NCI-H2171 (cell line): ENCODE measurements at regions not wholly inside any gene's neighbourhood (a gene's known extent, or its start where the extent isn't known, plus 50 kb on each side); places are given as distances from the start of the nearest gene placed in this dataset.
"Not testable (repeated sequence)": the region's sequence is repeated elsewhere in the genome, so short reads cannot be mapped to it uniquely, and the experiment has no call there.

Source experiments
- DNase-seq: peaks from one replicate; lab custom pipeline; 2025; lab: John Stamatoyannopoulos, UW

DNA sequence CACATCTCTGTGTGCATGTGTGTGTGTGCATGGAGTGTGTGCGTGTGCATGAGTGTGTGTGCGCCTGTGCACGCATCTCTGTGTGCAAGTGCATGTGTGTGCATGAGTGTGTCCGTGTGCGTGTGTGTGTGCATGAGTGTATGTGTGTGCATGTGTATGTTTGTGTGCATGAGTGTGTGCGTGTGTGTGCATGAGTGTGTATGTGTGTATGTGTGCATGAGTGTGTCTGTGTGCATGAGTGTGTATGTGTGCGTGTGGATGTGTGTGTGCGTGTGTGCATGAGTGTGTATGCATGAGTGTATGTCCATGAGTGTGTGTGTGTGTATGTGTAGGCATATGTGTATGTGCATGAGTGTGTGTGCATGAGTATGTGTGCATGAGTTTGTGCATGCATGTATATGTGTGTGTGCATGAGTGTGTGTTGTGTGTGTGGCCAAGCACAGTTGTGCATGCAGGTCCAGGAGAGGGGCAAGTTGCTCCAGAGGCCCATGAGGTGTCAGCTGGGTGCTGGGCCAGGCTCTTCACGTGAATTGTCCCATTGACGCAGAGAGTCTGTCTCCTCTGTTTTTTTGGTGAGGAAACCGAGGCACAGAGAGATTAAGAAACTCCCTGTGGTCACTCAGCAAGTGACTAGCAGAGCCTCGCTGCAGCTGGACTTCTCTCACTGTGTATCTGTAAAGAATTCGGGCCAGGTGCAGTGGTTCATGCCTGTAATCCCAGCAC is 75.5 kb downstream of the ASB1 start:
- DNase-seq = no peak

DNA sequence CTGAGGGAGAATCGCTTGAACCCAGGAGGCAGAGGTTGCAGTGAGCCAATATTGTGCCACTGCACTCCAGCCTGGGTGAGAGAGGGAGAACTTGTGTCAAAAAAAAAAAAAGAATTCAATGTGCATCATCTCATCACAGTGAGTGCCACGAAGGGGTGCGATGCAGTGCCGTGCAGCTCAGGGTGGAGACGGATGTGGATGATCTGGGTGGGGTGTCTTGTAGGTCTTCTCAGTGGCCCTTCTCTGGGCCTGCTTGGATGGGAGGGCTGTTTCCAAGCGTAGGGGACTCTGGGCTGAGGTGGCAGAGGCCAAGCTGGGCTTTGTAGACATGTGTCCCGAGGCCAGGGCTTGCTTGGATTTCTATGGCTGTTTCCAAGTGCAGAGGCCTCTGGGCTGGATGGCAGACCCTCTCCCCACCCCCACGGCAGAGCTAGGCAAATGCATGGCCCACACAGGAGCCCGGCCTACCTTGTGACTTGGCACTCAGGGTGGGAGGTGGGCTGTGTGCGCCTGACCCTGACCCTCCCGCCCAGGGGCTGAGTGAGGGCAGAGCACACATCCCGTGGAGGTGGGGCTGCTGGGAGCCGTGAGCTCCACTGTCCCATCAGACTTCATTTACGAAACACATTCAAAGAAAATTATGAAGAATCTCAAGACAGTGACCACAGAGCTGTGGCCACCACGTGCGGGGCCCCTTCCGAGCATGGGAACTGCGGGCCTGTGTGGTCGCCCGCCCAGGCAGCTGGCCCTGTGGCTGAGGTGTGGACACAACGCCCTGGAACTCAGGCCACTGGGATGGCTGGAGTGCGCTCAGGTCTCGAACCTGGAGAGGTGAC is 76.4 kb downstream of the ASB1 start:
- no peak for DNase-seq

DNA sequence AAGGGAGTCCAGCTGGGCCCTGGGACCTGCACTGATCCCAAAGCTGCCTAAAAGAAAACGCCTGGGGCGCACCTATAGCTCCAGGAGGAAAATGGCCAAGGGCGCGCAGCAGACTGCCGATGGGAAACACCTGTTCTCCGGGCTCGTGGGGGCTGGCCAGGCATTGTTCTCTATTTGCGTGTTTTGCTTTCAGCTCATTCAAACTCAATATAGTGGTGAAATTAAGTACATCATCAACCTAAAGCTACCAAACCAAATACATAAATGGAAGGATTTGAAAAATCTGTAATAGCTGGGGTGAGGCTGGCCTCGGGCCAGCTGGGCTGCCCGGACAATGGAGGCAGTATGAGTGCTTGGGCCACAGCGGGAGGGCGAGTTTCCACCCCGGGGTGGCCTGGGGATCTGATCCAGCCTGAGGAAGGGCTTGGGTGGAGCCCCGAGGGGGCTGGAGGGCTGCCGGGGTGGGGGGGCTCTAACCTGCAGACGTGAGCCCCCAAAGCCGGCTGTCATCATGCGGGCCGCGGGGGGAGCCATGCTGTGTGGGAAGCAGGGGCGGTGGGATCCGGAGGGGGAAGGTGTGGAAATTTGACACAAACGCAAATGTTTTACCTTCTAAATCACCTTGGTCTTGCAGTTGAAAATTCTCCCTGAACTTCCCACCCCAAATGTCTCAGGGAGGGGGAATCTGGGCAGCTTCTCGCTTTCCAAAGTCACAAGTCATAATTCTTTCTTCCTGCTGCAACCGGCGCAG is 77.6 kb downstream of the ASB1 start:
- DNase-seq = no peak

DNA sequence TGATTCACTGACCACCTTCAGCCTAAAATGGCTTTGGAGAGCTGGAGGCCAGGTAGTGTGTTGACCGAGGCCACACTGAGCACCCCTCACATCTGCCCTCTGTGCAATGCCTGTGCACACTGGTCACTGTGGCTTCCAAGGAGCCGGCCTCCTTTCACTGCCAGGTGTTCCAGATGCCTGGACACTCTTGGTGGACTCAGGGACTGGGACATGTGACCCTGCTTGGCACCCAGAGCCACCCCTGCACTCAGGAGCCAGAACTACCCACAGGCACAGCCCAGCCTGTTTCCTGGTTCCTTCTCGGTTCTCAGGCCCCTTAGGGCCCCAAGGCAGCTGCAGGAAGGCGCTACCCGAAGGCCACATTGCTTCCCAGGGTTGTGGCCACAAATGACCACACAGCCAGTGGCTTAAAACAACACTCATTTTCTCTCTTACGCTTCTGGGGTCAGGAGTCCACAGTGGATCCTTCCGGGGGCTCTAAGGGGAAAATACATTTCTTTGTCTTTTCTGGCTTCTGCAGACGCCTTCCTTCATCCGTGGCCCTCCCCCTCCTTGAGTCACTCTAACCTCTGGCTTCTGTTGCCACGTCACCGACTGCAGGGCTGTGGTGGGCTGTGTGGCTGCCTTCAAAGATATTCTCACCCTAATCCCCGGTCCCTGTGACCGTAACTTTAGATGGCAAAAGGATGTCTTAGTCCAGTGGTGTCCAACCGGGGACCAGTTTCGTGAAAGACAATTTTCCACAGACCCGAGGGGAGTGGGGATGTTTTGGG is 78.6 kb downstream of the ASB1 start:
- DNase-seq = no peak

GRCh38 chr2:238505892-238506280 is 79.2 kb downstream of the ASB1 start:
- no peak for DNase-seq

- DNase-seq = no peak
These were observed 79.8 kb downstream of the ASB1 start for GRCh38 chr2:238506371-238507068.

- DNase-seq = no peak
These were observed 81.1 kb downstream of the ASB1 start for GRCh38 chr2:238507836-238508235.

- DNase-seq = no peak
These were observed 82.6 kb downstream of the ASB1 start for GRCh38 chr2:238509151-238509835.

GRCh38 chr2:238509903-238510302 is 83.2 kb downstream of the ASB1 start:
- DNase-seq = no peak

DNA sequence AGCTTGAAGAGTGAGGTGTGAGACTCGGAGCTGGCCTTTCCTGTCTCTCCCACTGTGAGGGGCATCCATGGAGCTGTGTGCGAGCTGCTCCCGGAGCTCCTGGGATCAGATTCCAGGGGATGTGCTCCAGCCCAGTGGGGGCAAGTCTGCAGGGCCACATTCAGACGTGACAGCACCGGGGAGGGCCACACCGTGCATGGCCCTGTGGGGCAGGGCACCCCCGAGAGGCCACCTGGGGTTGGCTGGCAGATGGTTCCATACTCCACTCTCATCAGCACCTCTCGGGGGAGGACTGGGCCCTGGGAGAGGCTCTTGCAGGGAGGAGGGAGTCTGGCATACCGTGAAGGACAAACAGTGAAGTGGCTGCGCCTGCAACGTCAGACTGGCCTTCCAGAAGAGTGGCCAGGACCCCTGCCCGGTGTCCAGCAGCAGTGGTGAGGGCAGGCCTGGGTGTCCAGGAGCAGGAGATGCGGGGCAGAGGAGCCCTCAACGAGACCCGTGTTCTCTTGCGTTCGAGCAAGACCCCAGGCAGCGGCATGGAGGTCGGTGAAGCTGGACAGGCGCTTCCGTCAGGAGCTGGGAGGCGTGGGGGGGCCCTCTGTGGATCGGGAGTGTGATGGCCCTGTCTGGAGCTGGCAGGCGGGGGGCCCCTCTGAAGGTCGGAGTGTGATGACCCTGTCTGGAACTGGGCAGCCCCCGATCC is 84.3 kb downstream of the ASB1 start:
- no peak for DNase-seq

- DNase-seq = no peak
These were observed 84.9 kb downstream of the ASB1 start for GRCh38 chr2:238511614-238511950.

GRCh38 chr2:238512247-238512867 is 85.6 kb downstream of the ASB1 start:
- no peak for DNase-seq

- no peak for DNase-seq
These were observed 86.6 kb downstream of the ASB1 start for GRCh38 chr2:238513346-238513745.

- DNase-seq = not testable (repeated sequence)
These were observed 87.3 kb downstream of the ASB1 start for GRCh38 chr2:238514024-238514423.

DNA sequence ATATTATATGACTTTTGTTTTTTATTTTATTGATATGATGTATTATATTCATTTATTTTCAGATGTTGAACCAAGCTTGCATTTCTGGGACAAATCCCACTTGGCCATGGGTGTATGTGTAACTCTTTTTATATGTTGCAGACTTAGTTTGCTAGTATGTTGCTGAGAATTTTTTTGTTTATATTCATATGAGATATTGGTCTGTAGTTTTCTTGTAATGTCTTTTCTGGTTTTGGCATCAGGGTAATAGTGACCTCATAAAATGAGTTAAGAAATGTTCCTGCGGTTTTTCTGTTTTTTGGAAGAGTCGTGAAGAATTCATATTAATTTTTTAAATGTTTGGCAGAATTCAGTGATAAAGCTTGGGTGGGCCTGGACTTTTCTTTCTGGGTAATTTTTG is 88.7 kb downstream of the ASB1 start:
- DNase-seq = no peak

GRCh38 chr2:238517209-238517608 is 90.5 kb downstream of the ASB1 start:
- DNase-seq = no peak

DNA sequence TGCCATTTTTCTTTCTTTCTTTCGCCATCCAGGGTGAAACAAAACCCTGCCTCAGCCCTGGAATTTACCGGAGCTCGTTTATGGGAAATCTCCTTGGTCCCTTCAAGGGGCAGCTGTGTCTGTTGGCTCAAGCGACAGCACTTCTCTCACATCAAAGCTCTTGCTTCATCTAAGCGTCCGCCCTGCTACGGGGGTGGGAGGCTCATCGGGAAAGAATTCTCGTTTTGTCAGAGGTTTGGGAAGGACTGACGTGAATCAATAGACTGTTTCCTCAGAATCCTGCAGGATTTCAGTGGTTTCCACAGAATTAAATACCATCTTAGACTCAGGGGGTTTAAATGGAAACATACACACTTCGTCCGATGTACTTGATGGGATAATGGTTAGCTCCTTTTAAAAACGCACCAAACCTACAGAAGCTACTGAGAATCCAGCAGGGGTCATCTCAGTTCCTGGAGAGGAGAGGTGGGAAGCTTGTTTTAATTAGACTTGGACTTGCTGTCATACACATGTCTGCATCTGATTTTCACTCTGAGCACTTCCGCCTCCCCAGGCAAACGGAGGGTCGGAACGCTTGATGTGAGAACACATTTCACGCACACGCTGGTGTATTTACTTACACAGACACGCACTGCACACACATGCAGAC is 91.6 kb downstream of the ASB1 start:
- DNase-seq = no peak

DNA sequence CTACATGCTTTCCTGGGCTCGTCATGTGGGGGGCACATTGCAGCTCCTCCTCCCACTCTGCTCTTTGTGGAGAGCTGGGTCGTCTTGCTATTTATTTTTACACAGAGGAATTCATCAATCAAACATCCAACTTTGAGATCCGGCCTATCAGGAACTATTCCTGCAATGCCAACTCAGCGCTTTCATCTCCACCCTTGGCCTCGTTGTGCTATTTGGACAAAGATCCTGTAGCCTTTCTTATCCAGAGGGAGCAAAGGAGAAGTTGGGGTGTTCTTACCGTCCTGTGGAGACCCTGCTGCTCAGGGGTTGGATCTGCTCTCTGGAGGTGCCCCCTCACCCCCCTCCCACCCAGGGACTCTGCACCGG is 92.1 kb downstream of the ASB1 start:
- DNase-seq = no peak

- no peak for DNase-seq
These were observed 93.7 kb downstream of the ASB1 start for GRCh38 chr2:238520359-238520886.
